ENCODE measurements at regions not wholly inside any gene's neighbourhood (a gene's known extent, or its start where the extent isn't known, plus 50 kb on each side); places are given as distances from the start of the nearest gene placed in this dataset.

GRCh38 chr7:54956865-54957264 is 62.0 kb upstream of the EGFR start:
- DNase-seq (ENCODE audit: low read depth) = no peak

- no peak for DNase-seq (ENCODE audit: low read depth)
Measured at GRCh38 chr7:54960517-54960916, 58.3 kb upstream of the EGFR start.

- DNase-seq (ENCODE audit: low read depth) = no peak
Measured at GRCh38 chr7:54961391-54961790, 57.4 kb upstream of the EGFR start.

DNA sequence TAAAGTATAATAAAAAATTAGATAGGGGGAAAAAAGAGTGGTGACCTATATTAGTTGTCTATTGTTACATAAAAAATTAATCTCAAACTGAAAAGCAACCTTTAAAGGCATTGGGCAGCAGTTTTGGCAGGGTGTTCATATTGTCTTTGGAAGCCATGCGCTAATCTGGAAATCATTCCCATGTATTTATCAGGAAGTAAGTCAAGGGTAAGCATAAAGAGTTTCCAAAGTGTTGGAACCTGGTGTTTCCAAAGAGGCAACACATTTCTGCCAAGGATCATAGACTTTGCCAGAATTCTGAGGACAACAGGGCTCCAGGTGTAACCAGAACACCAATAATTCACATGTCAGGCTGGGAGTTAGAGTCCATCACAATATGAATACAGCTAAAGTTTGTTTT is 55.7 kb upstream of the EGFR start:
- DNase-seq (ENCODE audit: low read depth) = no peak

DNA sequence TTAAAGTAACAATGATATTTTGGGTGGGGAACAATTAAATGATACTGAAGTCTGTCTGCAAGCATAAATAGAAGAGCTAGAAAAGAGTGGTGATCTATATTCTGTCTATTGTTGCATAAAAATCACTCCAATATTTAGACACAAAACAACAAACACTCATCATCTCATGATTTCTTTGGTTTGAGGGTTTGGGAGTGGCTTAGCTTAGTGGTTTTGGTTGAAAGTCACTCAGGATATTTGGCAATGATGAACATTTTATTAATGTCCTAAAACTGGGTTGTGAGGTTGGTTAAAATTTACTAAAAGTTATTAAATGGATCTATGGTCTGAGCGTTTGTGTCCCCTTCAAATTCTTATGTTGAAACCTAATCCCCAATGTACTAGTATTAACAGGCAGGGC is 54.7 kb upstream of the EGFR start:
- no peak for DNase-seq (ENCODE audit: low read depth)

DNA sequence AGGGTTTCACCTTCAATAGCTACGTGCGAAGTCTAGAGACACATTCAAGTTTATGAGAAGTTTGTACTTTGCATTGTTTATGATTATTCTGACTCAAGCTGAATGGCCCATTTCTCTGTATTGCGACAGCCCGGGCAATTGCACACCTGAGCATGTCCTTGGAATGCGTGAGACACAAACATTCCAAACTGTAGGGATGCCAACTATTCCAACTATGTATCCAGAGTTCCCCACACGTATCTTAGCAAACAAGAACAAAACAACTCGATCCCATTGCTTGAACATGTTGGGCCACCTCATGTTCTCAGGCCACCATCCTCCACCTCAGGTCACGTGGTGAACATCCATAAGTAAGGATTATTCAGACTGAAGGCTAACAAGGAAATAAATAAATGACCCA is 51.4 kb upstream of the EGFR start:
- no peak for DNase-seq (ENCODE audit: low read depth)

DNA sequence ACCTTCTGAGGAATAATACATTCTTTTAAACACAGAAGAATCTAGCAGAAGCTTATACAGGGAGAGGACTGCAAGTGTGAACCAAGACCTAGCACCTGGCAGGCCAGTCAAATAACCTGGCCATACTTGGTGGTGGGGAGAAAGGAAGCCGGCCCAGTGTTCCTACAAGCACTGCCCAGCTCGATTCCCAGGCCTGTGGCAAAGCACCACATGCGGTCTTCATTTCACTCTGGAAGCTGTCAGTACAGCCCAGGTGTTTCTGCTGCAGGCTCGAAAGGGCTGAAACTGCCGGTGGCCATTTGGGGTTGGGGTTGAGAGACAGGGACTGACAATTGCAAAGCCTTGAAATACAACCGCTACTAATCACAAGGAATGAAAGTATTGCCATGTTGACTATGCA is 50.8 kb upstream of the EGFR start:
- DNase-seq (ENCODE audit: low read depth) = no peak
